Right renal pelvis (tissue), 4 donors: ENCODE measurements at regions not wholly inside any gene's neighbourhood (a gene's known extent, or its start where the extent isn't known, plus 50 kb on each side); places are given as distances from the start of the nearest gene placed in this dataset.
"Not testable (repeated sequence)": the region's sequence is repeated elsewhere in the genome, so short reads cannot be mapped to it uniquely, and the experiment has no call there.

Experiments used
- DNase-seq, 4 donors: peaks; one replicate each; pipeline ENCODE4 v3.0.0-alpha.2; 2013; ENCODE audit warnings: low read depth in 4 of 4, low spot score in 3 of 4, missing footprints in 1 of 4

DNA sequence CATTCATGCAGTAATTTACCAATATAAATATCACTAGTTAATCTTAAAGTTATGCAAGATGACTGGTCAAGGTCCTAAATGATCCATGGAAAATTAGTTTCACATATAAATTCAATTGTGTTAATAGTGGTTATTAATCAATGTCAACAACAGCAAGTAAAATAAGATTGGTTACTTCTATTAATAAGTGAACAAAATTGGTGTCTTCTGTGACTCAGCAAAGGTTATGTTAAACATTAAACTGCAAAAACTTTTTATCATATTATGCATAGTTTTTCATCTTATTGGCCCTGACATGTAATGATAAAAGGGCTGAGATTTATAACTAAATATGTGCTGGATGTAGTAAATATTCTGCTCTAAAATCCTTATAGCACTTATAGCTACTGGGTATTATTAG lies 359.0 kb upstream of the UBE2E3 start:
- DNase-seq = no peak

DNA sequence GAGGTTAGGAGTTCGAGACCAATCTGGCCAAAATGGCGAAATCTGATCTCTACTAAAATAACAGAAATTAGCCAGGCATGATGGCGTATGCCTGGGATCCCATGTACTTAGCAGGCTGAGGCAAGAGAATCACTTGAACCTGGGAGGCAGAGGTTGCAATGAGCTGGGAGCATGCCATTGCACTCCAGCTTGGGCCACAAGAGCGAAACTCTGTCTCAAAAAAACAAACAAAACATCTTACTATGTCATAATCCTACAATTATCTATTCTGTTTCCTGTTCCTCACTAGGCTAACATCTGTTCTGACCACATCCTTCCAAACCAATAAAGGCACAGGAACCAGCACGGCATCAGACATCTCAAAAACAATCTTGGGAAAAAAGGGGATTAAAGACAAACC lies 361.8 kb upstream of the UBE2E3 start:
- no peak for DNase-seq

DNA sequence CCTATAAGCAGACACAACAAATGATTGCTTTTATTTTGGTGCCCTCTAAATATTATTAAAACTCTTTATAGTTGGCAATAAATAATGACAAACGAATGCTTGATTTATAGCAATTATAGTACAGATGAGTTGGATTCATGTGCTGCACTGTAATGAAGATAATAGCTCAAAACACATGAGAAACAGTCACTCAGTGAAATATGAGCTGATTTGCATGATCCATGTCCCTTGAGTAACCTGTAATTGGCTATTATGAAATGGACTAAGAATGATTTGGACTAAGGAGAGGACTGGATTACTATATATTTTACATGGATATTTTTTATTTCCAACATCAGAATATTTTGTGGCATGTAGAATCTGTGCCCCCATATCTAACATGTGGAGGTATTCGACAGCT lies 365.6 kb upstream of the UBE2E3 start:
- DNase-seq = no peak

DNA sequence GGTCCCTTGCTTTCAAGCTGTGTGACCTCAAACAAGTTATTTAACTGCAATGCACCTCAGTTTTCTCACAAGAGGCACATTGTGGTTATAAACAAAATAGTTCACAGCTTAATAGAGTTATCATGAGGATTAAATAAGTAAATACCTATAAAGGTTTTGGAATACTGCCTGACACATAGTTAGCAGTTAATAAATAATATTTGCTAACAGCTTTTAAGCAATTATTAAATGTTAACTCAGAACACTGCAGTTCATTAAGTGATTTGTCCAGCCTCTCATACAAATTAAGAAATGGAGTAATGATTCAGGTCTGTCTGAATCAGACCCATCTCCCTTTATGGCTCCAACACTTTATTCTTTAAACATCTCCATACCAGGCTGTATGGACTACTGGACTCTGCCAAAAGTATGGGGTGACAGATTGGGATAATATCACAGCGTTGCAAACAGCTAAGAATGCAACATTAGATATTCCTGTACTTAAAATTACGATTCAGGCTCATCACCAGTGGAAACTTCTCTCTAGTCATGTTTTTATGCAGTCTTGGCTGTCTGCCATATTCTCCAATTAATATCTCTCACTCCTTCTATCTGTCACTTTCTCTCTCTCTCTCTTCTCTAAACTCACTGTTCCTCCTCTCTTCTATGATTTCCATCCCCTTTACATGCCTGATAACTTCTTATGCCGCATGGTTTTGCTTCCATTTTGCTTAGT lies 370.6 kb upstream of the UBE2E3 start:
- no peak for DNase-seq

DNA sequence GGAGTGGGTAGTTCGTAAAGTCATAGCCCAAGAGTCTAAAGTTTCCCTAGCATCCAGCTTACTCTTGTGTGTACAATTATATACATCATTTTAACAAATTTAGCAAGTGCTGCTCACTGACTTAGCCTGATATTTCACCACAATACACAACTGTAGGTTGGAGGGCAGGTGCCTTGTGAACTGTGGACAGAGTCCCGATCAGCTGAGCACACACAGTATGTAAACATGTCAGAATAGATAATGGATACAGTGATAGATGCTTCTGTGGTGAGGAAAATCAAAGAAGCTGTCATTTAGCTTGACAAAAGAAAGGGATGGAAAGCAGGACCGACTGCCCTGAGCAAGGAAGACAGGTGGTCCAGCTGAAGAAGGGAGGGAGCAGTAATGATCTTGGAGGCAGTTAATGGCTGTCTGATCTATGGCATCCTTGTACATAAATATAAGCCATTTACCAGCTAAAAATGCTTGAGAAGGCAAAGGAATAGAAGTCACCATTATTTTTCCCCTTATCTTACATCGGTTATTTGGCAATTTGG lies 372.8 kb upstream of the UBE2E3 start:
- no peak for DNase-seq

DNA sequence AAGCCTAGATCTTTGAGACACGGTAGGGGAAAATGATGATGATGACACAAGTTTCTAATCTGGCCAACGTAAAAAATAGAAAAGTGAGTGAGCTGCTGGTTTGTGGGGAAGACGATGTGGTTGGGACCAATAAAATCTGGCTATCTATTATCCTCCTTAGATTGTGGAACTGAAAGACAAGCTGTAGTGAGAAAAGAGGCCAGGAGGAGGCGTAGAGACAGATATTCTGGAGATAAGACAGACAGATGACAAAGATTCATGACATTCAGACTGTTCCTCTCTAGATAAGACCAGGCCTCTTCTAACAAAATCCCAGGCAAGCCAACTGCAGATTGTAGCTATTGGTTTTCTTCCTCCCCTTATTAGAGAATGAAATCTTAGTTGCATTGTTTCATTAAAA lies 376.3 kb upstream of the UBE2E3 start:
- no peak for DNase-seq

DNA sequence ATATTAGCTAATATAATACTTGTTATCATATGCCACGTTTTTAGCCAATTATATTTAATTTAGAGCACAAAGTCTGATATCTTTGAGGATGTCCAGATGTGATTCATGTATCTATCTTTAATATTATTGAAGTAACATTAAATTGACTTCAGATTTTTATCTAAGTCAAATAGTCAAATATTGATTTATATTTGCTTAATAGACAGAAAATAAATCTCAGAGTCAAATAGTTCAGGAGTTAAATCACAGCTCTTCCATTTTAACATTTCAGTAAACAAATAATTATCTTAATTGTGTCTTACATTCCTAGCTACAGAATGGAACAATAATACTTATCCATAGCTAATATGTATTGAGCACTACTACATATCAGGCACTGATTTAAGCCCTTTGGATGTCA lies 379.4 kb upstream of the UBE2E3 start:
- no peak for DNase-seq

DNA sequence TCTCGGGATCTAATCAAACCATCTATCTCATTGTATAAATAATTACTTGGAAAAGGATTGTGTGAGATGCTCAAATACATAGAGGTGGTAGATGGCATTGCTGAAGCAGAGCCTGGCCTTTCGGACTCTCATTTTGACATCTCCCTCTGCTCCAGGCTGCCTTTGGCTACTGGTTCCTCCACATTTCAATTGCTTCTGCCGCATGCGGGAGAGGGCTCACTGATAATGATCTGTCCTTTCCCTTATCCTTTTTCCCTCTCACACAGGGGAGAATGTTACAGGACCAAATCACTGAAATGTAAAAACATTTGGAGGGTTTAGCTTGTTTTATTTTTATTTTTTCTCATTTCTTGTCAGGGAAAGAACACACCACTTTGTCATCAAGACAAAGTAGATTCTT lies 380.6 kb upstream of the UBE2E3 start:
- DNase-seq = no peak

DNA sequence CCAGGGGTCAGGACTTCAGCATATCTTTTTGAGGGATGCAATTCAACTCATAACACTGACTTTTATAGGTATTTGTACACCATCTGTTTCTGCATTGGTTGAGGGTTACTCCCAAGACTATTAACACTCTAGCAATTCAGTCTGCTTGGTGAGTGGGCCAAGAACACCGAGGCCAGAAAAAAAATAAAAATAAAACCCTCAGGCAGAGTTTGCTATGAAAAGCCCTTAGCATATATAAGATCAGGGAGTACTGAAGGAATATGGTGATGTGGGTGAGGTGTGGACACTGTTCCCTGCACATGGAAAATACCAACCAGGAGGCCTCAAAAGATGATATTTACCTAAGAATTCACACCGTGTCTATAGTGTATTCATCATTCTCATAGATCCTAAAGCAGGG lies 383.2 kb upstream of the UBE2E3 start:
- no peak for DNase-seq

DNA sequence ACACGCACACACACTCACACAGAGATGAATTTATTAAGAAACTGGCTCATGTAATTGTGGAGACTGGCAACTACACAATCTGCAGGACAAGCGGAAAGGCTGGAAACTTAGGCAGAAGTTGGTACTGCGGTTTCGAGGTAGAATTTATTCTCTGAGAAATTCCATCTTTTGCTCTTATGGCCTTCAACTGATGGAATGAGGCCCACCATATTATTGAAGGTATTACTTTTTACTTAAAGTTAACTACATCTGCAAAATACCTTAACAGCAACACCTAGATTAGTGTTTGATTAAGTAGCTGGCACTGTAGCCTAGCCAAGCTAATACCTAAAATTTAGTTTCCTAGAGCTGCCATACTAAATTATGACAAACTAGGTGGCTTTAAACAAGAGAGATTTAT lies 384.0 kb upstream of the UBE2E3 start:
- no peak for DNase-seq

DNA sequence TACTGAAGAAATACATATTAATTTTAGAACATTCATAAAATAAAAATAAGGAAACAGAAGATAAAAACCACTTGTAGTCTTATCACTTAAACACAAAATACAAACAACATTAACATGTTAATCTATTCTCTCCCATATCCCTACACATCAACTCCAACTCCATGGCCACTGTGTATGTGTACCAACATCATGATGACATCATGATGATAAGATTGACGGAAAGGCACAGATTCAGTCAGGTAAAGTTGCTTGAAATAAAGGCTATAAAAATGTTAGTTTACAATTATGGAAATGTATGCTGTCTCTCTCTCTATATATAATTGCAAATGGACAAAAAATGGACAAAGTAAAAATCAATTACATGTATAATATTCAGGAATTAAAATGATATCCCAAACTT lies 388.5 kb upstream of the UBE2E3 start:
- no peak for DNase-seq

DNA sequence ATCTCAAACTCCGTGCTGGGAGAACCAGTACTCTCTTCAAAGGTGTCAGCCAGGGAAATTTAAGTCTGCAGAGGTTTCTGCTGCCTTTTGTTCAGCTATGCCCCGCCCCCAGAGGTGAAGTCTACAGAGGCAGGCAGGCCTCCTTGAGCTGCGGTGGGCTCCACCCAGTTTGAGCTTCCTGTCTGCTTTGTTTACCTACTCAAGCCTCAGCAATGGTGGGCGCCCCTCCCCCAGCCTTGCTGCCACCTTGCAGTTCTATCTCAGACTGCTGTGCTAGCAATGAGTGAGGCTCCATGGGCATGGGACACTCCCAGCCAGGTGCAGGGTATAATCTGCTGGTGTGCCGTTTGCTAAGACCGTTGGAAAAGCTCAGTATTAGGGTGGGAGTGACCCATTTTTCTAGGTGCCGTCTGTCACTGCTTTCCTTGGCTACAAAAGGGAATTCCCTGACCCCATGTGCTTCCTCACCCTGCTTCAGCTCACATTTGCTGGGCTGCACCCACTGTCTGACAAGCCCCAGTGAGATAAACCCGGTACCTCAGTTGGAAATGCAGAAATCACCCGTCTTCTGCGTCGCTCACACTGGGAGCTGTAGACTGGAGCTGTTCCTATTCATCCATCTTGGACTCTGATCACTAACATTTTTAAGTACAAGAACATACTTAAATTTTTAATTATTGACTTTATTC lies 389.2 kb upstream of the UBE2E3 start:
- DNase-seq = not testable (repeated sequence)

DNA sequence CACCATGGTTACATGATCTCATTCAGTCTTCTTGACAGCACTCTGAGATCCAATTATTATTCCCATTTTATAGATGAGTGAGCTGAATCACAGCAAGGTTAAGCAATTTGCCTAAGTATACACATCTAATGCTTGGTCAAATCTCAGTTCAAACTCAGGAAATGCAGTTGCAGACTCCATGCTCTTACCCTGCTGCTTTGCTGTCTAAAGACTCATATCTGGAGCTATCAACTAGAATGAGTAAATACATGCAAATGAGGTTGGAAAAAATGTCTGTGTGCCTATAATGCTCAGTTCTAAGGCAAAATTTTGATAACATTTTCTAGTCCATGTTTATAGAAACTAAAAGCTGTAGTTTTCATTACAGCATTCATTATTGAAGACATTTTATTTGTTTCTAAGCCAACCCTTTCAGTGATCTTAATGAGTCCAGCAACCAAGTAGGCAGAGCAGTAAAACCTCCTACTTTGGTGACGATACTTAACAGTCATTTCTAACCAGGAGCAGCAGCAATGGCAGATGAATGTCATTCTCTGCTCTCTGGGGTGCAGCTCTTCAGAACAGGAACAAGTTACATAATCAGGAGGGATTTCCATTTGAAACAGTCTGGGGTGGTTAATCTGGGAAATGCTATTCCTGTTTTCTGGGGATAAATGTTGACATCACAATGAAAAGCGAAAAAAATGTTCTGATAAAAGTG lies 396.8 kb upstream of the UBE2E3 start:
- DNase-seq = no peak

DNA sequence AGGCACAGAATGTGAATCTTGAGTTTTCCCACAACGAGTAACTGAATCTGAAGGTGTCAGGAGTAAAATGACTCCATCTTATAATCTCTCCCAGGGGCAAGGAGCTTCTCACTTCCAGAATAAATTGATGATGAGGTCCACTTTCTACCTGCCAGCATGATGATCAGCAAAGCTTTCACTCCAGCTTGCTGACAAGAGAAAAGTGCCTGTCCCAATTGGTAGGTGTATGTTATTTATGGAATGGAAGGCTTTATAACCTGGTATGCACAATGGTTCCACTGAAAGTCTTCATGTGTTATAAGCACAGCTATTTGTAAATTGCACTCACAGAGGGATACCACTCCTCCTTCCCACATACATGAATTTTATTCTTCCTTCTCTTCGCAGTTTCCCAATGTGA lies 401.0 kb upstream of the UBE2E3 start:
- DNase-seq = no peak

DNA sequence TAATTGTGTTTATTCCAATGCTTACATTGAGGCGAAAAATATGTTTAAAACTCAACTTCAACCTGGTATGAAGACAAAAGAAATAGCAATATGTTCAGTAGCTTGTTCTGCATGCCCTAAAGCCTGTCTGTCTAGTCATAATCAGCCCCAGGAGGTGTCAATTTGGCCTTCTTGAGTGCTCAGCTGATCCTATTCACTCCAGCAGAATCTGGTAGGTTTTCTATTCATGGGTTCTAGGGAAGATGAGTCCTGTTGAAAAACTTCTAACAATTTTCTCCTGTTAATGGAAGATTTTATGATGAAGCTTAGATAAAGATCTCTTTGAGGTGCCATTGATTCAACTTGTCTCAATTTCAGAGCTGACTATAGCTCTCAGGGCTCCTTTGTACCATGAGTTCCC lies 402.0 kb upstream of the UBE2E3 start:
- no peak for DNase-seq

DNA sequence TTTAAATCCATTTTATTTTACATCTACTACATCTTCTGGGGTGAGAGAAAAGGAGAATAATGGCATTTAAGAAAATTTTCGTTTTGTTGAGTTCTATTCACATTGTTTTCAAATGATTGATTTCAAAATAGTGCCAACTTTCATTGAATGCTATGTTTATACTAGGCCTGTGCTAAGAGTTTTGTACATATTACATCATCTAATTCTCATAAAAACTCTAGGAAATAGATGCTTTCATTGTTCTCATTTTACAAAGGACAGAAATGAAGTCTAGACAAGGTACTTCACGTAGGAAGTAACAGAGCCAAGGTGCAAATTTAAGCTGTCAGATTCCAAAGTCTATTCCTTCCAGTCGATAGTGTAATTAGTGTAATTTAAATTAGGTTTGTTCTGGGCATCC lies 402.8 kb upstream of the UBE2E3 start:
- no peak for DNase-seq

DNA sequence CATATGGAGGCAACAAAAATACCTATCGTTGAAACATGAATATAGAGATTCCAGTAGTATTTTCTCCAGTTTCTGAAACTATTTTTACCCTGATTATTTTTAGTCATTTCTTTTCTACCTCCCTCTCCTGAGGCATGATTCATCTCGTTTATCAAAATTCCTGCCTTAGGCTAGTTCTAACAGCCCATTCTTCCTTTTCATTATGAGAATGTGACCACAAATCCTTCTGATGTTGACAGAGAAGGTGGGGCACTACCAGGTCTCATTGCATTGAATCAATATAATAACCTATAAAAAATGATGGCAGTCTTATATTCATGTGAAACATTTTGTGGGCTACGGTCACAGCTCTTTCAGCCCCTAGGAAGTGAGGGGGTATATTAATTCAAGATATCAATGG lies 406.5 kb upstream of the UBE2E3 start:
- no peak for DNase-seq

DNA sequence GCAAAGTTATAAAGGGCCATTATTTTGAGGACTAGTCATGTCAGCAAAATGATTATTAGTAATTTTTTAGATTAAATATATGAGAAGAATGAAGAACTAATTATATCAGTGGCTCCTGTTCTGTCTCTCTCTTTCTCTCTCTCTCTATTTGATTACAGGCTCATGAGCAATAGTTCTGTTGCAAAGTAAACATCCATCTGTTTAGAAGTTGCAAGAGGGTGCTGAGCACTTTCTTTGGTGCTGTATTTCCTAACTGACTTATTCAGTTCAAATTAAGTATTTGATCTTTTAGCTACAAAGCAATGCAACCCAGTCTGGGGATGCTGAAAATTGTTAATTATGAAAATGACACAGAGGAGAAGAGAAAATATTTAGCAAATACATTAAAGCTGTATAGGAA lies 408.1 kb upstream of the UBE2E3 start:
- DNase-seq = no peak

DNA sequence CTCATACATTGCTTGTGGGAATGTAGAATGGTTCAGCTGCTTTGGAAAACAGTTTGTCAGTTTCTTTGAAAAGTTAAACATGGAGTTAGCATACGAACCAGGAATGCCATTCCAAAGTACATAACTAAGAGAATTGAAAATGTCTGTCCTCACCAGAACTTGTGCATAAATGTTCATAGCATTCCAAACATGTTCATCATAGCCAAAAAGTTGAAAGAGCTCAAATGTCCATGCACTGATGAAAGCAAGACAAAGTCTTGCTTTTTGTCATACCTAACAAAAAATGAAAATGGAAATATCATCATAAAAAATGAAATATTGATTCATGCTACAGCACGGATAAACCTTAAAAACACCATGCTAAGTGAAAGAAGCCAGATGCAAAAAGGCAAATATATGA lies 408.8 kb upstream of the UBE2E3 start:
- DNase-seq = no peak

DNA sequence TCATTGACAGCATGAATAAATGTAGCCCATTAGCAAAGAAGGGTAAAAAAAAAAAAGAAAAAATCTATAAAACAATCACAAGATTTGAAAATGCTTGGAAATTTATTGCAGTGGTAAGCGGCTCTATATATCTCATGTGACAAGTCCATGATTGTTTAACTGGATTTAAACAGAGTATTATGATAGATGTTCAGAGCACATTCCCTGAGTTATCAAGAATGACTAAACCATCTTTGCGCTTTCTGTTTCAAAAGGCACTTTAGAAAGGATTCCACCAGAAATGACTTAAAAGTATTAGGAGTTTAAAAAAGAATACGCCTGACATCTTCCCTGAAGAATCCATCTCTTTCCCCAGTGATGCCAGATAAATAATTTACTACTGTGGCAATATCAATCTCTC lies 409.5 kb upstream of the UBE2E3 start:
- no peak for DNase-seq

DNA sequence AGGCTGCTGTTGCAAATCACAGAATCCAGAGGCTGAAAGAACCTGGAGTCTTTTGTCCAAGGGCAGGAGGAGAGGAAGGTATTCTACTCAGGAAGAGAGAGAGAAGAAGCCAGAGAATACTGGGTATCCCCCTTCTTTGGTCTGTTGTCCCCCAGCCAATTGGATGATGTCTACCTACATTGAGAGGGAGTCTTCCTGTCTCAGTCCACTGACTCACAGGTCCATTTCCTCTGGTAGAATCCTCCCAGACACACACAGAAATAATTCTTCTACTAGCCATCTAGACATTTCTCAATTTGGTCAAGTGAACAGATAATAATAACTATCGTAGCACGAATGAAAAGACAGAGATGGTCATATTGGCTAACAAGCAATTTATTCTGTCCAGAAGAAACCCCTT lies 416.4 kb upstream of the UBE2E3 start:
- DNase-seq = no peak

DNA sequence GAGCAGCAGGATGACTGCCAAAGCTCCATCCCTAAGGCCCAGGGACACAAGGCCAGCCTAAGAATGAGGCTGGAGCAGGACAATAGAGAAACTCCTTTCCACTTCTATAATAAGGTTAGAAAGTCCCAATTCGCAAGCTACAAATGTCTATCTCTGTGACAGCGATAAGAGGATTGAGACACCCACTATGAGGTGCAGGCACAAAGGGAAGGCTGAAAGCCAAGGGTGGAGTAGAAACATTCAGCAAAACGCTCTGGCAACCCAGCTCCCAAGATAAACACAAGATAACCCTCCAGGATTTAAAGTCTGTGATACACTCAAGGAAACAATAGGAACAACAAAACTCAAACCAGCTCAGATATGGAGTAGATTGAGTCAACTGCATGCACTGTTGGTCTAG lies 418.0 kb upstream of the UBE2E3 start:
- DNase-seq = no peak
